COR-L47 (cell line): ENCODE measurements at regions not wholly inside any gene's neighbourhood (a gene's known extent, or its start where the extent isn't known, plus 50 kb on each side); places are given as distances from the start of the nearest gene placed in this dataset.

Experiments
- DNase-seq: peaks from one replicate; lab custom pipeline; 2025; lab: John Stamatoyannopoulos, UW

- DNase-seq = peak; percentile 38
Observed at GRCh38 chr4:18366892-18367291, 345.3 kb upstream of the LCORL start.

- DNase-seq = no peak
Observed at GRCh38 chr4:18366136-18366535, 344.6 kb upstream of the LCORL start.

- no peak for DNase-seq
Observed at GRCh38 chr4:18343581-18343980, 322.0 kb upstream of the LCORL start.

- DNase-seq = no peak
Observed at GRCh38 chr4:18342847-18343246, 321.3 kb upstream of the LCORL start.

- DNase-seq = no peak
Observed at GRCh38 chr4:18321956-18322530, 300.5 kb upstream of the LCORL start.

GRCh38 chr4:18319431-18319830 lies 297.9 kb upstream of the LCORL start:
- DNase-seq = no peak

- DNase-seq = no peak
Observed at GRCh38 chr4:18318682-18319388, 297.3 kb upstream of the LCORL start.

- no peak for DNase-seq
Observed at GRCh38 chr4:18314731-18315130, 293.2 kb upstream of the LCORL start.

GRCh38 chr4:18297684-18298083 lies 276.1 kb upstream of the LCORL start:
- DNase-seq = no peak

- no peak for DNase-seq
Observed at GRCh38 chr4:18296411-18296810, 274.9 kb upstream of the LCORL start.

- no peak for DNase-seq
Observed at GRCh38 chr4:18294846-18295245, 273.3 kb upstream of the LCORL start.

GRCh38 chr4:18294021-18294420 lies 272.5 kb upstream of the LCORL start:
- DNase-seq = no peak

- no peak for DNase-seq
Observed at GRCh38 chr4:18292411-18292810, 270.9 kb upstream of the LCORL start.

- DNase-seq = no peak
Observed at GRCh38 chr4:18291981-18292380, 270.4 kb upstream of the LCORL start.

- DNase-seq = no peak
Observed at GRCh38 chr4:18291256-18291655, 269.7 kb upstream of the LCORL start.

- DNase-seq = no peak
Observed at GRCh38 chr4:18285357-18285756, 263.8 kb upstream of the LCORL start.

- DNase-seq = no peak
Observed at GRCh38 chr4:18278244-18278643, 256.7 kb upstream of the LCORL start.

GRCh38 chr4:18262832-18263231 lies 241.3 kb upstream of the LCORL start:
- no peak for DNase-seq

- DNase-seq = no peak
Observed at GRCh38 chr4:18252052-18252451, 230.5 kb upstream of the LCORL start.

GRCh38 chr4:18250564-18250963 lies 229.0 kb upstream of the LCORL start:
- no peak for DNase-seq

- DNase-seq = no peak
Observed at GRCh38 chr4:18248611-18249010, 227.1 kb upstream of the LCORL start.

- DNase-seq = no peak
Observed at GRCh38 chr4:18247189-18247588, 225.6 kb upstream of the LCORL start.

- DNase-seq = no peak
Observed at GRCh38 chr4:18242919-18243693, 221.6 kb upstream of the LCORL start.
